B cell (primary cell): ENCODE measurements at regions not wholly inside any gene's neighbourhood (a gene's known extent, or its start where the extent isn't known, plus 50 kb on each side); places are given as distances from the start of the nearest gene placed in this dataset.

ENCODE experiments used
- ATAC-seq: fragments of 200-7000 bp; cut with Tn5 transposase; one replicate; pipeline ENCODE4 v1.10.0; 2021; ENCODE audit warnings: low read depth, mild to moderate bottlenecking, moderate number of reproducible peaks, moderate library complexity
- CTCF ChIA-PET: fragments of 350-600 bp; sonication (Branson Sonifier 250); formaldehyde crosslinking; loops from one replicate; lab custom pipeline; 2021; ENCODE audit warnings: antibody characterized with exemption, inconsistent platforms; lab: Charles Lee
- POLR2A ChIA-PET: fragments of 350-600 bp; sonication (Branson Sonifier 250); formaldehyde crosslinking; loops from one replicate; lab custom pipeline; 2021; ENCODE audit warnings: antibody characterized with exemption; lab: Charles Lee
- DNase-seq: peaks from one replicate; pipeline ENCODE4 v3.0.0; 2013
- H2AFZ ChIP-seq: 2 replicates; pipeline ENCODE4 v1.6.1; 2012; ENCODE audit warnings: mild to moderate bottlenecking, low read depth, low read length; ENCODE audit not compliant: insufficient read depth, poor library complexity, severe bottlenecking
- H3K27ac ChIP-seq, 2 donors: 1 replicate in 1 of 2; 2 replicates in 1 of 2; pipeline ENCODE4 v1.5.1; 2012 to 2013; ENCODE audit warnings: low read length in 2 of 2, mild to moderate bottlenecking in 2 of 2, moderate library complexity in 1 of 2
- H3K27me3 ChIP-seq, 4 experiments: fragments of 200-600 bp in 1 of 4; sonication (generic) in 1 of 4; replicated peaks in 1 of 4; 1 replicate in 2 of 4; 2 replicates in 2 of 4; pipeline versions ENCODE4 v1.6.1 to v1.7.0; 2013 to 2016; ENCODE audit warnings: low read length in 3 of 4, mild to moderate bottlenecking in 2 of 4, mixed read lengths in 1 of 4, moderate library complexity in 1 of 4; ENCODE audit not compliant: insufficient read depth in 4 of 4, control insufficient read depth in 3 of 4; ENCODE audit errors: control extremely low read depth in 1 of 4
- H3K36me3 ChIP-seq, 2 experiments: replicated peaks in 1 of 2; 1 replicate in 1 of 2; 2 replicates in 1 of 2; pipeline versions ENCODE4 v1.6.1 to v1.7.1; 2013; ENCODE audit warnings: low read length in 1 of 2; ENCODE audit not compliant: insufficient read depth in 2 of 2, control insufficient read depth in 1 of 2; ENCODE audit errors: control extremely low read depth in 1 of 2, extremely low read depth in 1 of 2
- H3K4me1 ChIP-seq, 2 donors: fragments of 200-600 bp in 1 of 2; sonication (generic) in 1 of 2; 1 replicate in 1 of 2; 2 replicates in 1 of 2; pipeline versions ENCODE4 v1.5.1 to v1.6.1; 2013 to 2017; ENCODE audit warnings: low read length in 2 of 2; ENCODE audit not compliant: control insufficient read depth in 2 of 2, insufficient read depth in 2 of 2
- H3K4me2 ChIP-seq: replicated peaks from 2 replicates; pipeline ENCODE3; 2012; ENCODE audit warnings: mild to moderate bottlenecking, low read depth, low read length; ENCODE audit not compliant: poor library complexity, severe bottlenecking
- H3K4me3 ChIP-seq, 5 experiments: fragments of 200-600 bp in 1 of 5; sonication (generic) in 1 of 5; 1 replicate in 3 of 5; 2 replicates in 2 of 5; pipeline versions ENCODE4 v1.5.1 to v1.7.0; 2011 to 2016; ENCODE audit warnings: low read length in 4 of 5, mild to moderate bottlenecking in 4 of 5, low read depth in 2 of 5, control low read depth in 1 of 5, moderate library complexity in 1 of 5; ENCODE audit not compliant: insufficient read depth in 1 of 5; ENCODE audit errors: control extremely low read depth in 1 of 5, extremely low read depth in 1 of 5
- H3K79me2 ChIP-seq: fragments of 200-600 bp; sonication (generic); one replicate; pipeline ENCODE4 v1.6.0; 2016; ENCODE audit warnings: low read length; ENCODE audit not compliant: control insufficient read depth, insufficient read depth
- H3K9ac ChIP-seq: fragments of 200-600 bp; sonication (generic); 2 replicates; pipeline ENCODE4 v1.6.1; 2017; ENCODE audit warnings: mild to moderate bottlenecking, low read length, moderate library complexity
- H3K9me3 ChIP-seq, 3 donors: one replicate each; pipeline versions ENCODE4 v1.6.1 to v1.7.1; 2013; ENCODE audit warnings: low read length in 2 of 3; ENCODE audit not compliant: control insufficient read depth in 2 of 3, insufficient read depth in 1 of 3; ENCODE audit errors: control extremely low read depth in 1 of 3
- H4K20me1 ChIP-seq: 2 replicates; pipeline ENCODE4 v1.6.0; 2012; ENCODE audit warnings: mild to moderate bottlenecking, low read length; ENCODE audit not compliant: insufficient read depth, control insufficient read depth, poor library complexity, severe bottlenecking
- H3K27ac Mint-ChIP-seq: one replicate; pipeline ENCODE4 v1.8.0; 2021; ENCODE audit warnings: mixed read lengths
- H3K27me3 Mint-ChIP-seq: one replicate; pipeline ENCODE4 v1.8.0; 2021; ENCODE audit warnings: mixed read lengths
- H3K4me1 Mint-ChIP-seq: one replicate; pipeline ENCODE4 v1.8.0; 2021; ENCODE audit warnings: mixed read lengths
- H3K4me3 Mint-ChIP-seq: one replicate; pipeline ENCODE4 v1.8.0; 2021; ENCODE audit warnings: mixed read lengths
- H3K9me3 Mint-ChIP-seq: one replicate; pipeline ENCODE4 v1.8.0; 2022; ENCODE audit warnings: mixed read lengths; ENCODE audit not compliant: insufficient read depth
- EZH2 ChIP-seq: IDR thresholded peaks from 2 replicates; pipeline ENCODE4 v1.6.1; 2012; ENCODE audit warnings: borderline replicate concordance, low read depth, mild to moderate bottlenecking, moderate library complexity, low read length; ENCODE audit not compliant: insufficient read depth, poor library complexity, severe bottlenecking
- WGBS: methylation state at CpG from one replicate; pipeline ENCODE4 v1.1.5; 2013; ENCODE audit warnings: missing lambda C conversion rate; ENCODE audit not compliant: insufficient coverage; 5-methylcytosine and 5-hydroxymethylcytosine counted together
- intact Hi-C: fragments of 100-400 bp; cut with micrococcal nuclease; formaldehyde crosslinking; loops from one replicate; pipeline ENCODE4 v1.10.0; 2022
- TF ChIP-seq, protein P1 (sequence below): fragments of 200-600 bp; IDR thresholded peaks from one replicate; pipeline ENCODE4 v1.8.0; 2022; ENCODE audit warnings: antibody characterized with exemption, mild to moderate bottlenecking

DNA sequence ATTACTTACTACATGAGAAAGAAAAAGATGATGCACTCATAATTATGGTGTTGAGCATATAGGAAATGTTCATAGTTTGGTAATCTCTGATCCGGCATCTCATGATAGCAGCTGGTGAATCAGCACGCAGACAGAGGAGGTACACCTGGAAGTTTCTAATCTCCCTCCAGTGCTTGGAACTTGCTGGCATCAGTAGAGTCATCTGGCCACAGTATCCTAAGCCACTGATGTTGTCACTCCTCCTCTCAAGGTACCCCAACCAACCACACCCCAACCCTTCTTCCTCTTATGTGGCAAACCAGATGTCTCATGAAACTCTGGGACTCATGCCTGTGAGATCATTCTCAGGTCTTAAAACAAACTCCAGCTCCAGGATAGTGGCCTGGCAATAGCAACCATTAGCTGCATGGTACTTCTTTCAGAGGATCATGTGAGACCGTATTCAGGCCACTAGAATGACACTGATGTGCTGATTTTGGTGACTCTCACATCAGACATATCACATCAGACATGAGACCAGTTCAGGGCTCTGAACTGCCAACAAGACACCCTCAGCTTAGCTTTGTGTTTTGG lies 143.0 kb downstream of the RASSF9 start:
- Histone ChIP-seq H3K27ac (no peak overlapping the region), H3K79me2 (no peaks in the 10 kb centered on the region), H3K4me2 (no peak overlapping the region), H3K9me3 (no peaks in the 10 kb centered on the region), H2AFZ (no peak overlapping the region), H3K27me3 (no peaks in the 10 kb centered on the region), H3K9ac (no peak overlapping the region), H3K4me1 (no peaks in the 10 kb centered on the region), H3K36me3 (no peaks in the 10 kb centered on the region), H3K4me3 (no peak overlapping the region), H4K20me1 (no peaks in the 10 kb centered on the region)
- CTCF ChIA-PET: no interaction called here
- intact Hi-C loops: no loop called here
- no peak overlapping the region for H3K4me3 Mint-ChIP-seq
- no peaks in the 10 kb centered on the region for H3K4me1 Mint-ChIP-seq
- POLR2A ChIA-PET: no interaction called here
- no peaks in the 10 kb centered on the region for H3K9me3 Mint-ChIP-seq
- WGBS: 98% methylated on average over 3 of the region's 3 CpGs
- DNase-seq: no peak
- no peak overlapping the region for H3K27ac Mint-ChIP-seq
- H3K27me3 Mint-ChIP-seq: no peaks in the 10 kb centered on the region
- no peak for ATAC-seq
- no peak for TF ChIP-seq EZH2
- TF ChIP-seq, protein P1, sequence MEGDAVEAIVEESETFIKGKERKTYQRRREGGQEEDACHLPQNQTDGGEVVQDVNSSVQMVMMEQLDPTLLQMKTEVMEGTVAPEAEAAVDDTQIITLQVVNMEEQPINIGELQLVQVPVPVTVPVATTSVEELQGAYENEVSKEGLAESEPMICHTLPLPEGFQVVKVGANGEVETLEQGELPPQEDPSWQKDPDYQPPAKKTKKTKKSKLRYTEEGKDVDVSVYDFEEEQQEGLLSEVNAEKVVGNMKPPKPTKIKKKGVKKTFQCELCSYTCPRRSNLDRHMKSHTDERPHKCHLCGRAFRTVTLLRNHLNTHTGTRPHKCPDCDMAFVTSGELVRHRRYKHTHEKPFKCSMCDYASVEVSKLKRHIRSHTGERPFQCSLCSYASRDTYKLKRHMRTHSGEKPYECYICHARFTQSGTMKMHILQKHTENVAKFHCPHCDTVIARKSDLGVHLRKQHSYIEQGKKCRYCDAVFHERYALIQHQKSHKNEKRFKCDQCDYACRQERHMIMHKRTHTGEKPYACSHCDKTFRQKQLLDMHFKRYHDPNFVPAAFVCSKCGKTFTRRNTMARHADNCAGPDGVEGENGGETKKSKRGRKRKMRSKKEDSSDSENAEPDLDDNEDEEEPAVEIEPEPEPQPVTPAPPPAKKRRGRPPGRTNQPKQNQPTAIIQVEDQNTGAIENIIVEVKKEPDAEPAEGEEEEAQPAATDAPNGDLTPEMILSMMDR: no peak

GRCh38 chr12:85695097-85695715 lies 141.0 kb downstream of the RASSF9 start:
- H3K27me3 Mint-ChIP-seq: no peaks in the 10 kb centered on the region
- no peak overlapping the region for H2AFZ ChIP-seq
- TF ChIP-seq EZH2: no peak
- TF ChIP-seq, protein P1: no peak
- H3K4me3 ChIP-seq: no peak overlapping the region
- ChIA-PET CTCF (no interaction called here), POLR2A (no interaction called here)
- no peak overlapping the region for H3K4me3 Mint-ChIP-seq
- no peaks in the 10 kb centered on the region for H3K4me1 Mint-ChIP-seq
- no peaks in the 10 kb centered on the region for H3K36me3 ChIP-seq
- DNase-seq (no peak), ATAC-seq (no peak)
- no peaks in the 10 kb centered on the region for H3K79me2 ChIP-seq
- 92% methylated on average over 2 of the region's 4 CpGs for WGBS
- H3K9me3 ChIP-seq: no peaks in the 10 kb centered on the region
- H3K27ac Mint-ChIP-seq: no peak overlapping the region
- no peak overlapping the region for H3K4me2 ChIP-seq
- H4K20me1 ChIP-seq: no peaks in the 10 kb centered on the region
- intact Hi-C loops: no loop called here
- H3K27ac ChIP-seq: no peak overlapping the region
- no peaks in the 10 kb centered on the region for H3K4me1 ChIP-seq
- H3K9me3 Mint-ChIP-seq: no peaks in the 10 kb centered on the region
- H3K27me3 ChIP-seq: no peaks in the 10 kb centered on the region
- H3K9ac ChIP-seq: no peak overlapping the region
